CD14-positive monocyte (primary cell): ENCODE measurements at regions not wholly inside any gene's neighbourhood (a gene's known extent, or its start where the extent isn't known, plus 50 kb on each side); places are given as distances from the start of the nearest gene placed in this dataset.

Source experiments
- DNase-seq, 3 donors: peaks; one replicate each; pipeline ENCODE4 v3.0.0-alpha.2; 2011 to 2022
- H2AFZ ChIP-seq: 2 replicates; pipeline ENCODE4 v1.6.0; 2012; ENCODE audit warnings: mild to moderate bottlenecking, low read depth, low read length, inconsistent platforms; ENCODE audit not compliant: insufficient read depth, poor library complexity, severe bottlenecking
- H3K27ac ChIP-seq, 2 donors: 1 replicate in 1 of 2; 2 replicates in 1 of 2; pipeline ENCODE4 v1.5.1; 2012 to 2013; ENCODE audit warnings: low read length in 2 of 2, control low read depth in 1 of 2, inconsistent platforms in 1 of 2, low read depth in 1 of 2, mild to moderate bottlenecking in 1 of 2
- H3K27me3 ChIP-seq, 2 donors: one replicate each; pipeline versions ENCODE4 v1.6.0 to v1.6.1; 2011 to 2013; ENCODE audit warnings: low read length in 2 of 2; ENCODE audit not compliant: control insufficient read depth in 2 of 2, insufficient read depth in 2 of 2
- H3K36me3 ChIP-seq, 2 donors: replicated peaks in 1 of 2; 1 replicate in 1 of 2; 2 replicates in 1 of 2; pipeline versions ENCODE4 v1.5.1 to v1.6.1; 2012 to 2013; ENCODE audit warnings: low read length in 2 of 2, control low read depth in 1 of 2, inconsistent platforms in 1 of 2, mild to moderate bottlenecking in 1 of 2; ENCODE audit not compliant: insufficient read depth in 2 of 2, control insufficient read depth in 1 of 2
- H3K4me1 ChIP-seq, 2 donors: 1 replicate in 1 of 2; 2 replicates in 1 of 2; pipeline versions ENCODE4 v1.5.1 to v1.6.1; 2012 to 2013; ENCODE audit warnings: low read length in 2 of 2, control low read depth in 1 of 2, inconsistent platforms in 1 of 2, mild to moderate bottlenecking in 1 of 2, moderate library complexity in 1 of 2; ENCODE audit not compliant: insufficient read depth in 2 of 2, control insufficient read depth in 1 of 2
- H3K4me2 ChIP-seq: replicated peaks from 2 replicates; pipeline ENCODE3; 2012; ENCODE audit warnings: low read length, moderate library complexity, mild to moderate bottlenecking; ENCODE audit not compliant: poor library complexity, severe bottlenecking; ENCODE audit errors: extremely low read depth
- H3K4me3 ChIP-seq, 3 experiments: fragments of 200-600 bp in 1 of 3; sonication (generic) in 1 of 3; replicated peaks in 1 of 3; 1 replicate in 2 of 3; 2 replicates in 1 of 3; pipeline ENCODE4 v1.5.1; 2011 to 2013; ENCODE audit warnings: low read length in 3 of 3, mild to moderate bottlenecking in 3 of 3, control low read depth in 2 of 3, low read depth in 2 of 3, inconsistent platforms in 1 of 3, moderate library complexity in 1 of 3
- H3K79me2 ChIP-seq: 2 replicates; pipeline ENCODE4 v1.6.0; 2012; ENCODE audit warnings: mild to moderate bottlenecking, control low read depth, inconsistent platforms, low read length, moderate library complexity; ENCODE audit not compliant: insufficient read depth
- H3K9ac ChIP-seq: 2 replicates; pipeline ENCODE4 v1.6.0; 2017; ENCODE audit warnings: low read length, mild to moderate bottlenecking; ENCODE audit not compliant: insufficient read depth, poor library complexity, severe bottlenecking
- H3K9me3 ChIP-seq, 2 donors: replicated peaks in 1 of 2; 1 replicate in 1 of 2; 2 replicates in 1 of 2; pipeline versions ENCODE4 v1.5.1 to v1.6.1; 2012 to 2013; ENCODE audit warnings: low read length in 2 of 2, control low read depth in 1 of 2; ENCODE audit not compliant: control insufficient read depth in 1 of 2, insufficient read depth in 1 of 2
- H4K20me1 ChIP-seq: 2 replicates; pipeline ENCODE4 v1.6.0; 2012; ENCODE audit warnings: mild to moderate bottlenecking, low read length, control low read depth, moderate library complexity; ENCODE audit not compliant: insufficient read depth
- H3K27ac Mint-ChIP-seq, 7 donors: one replicate each; pipeline ENCODE4 v1.8.0; 2020; ENCODE audit warnings: mild to moderate bottlenecking in 7 of 7, mixed read lengths in 7 of 7, moderate library complexity in 6 of 7, inconsistent platforms in 2 of 7
- H3K27me3 Mint-ChIP-seq, 3 donors: one replicate each; pipeline ENCODE4 v1.8.0; 2021 to 2022; ENCODE audit warnings: low read depth in 3 of 3, mild to moderate bottlenecking in 3 of 3, mixed read lengths in 3 of 3, moderate library complexity in 3 of 3, inconsistent platforms in 1 of 3
- H3K36me3 Mint-ChIP-seq, 2 donors: one replicate each; pipeline ENCODE4 v1.8.0; 2020; ENCODE audit warnings: mixed read lengths in 2 of 2, inconsistent platforms in 1 of 2, mild to moderate bottlenecking in 1 of 2
- H3K4me1 Mint-ChIP-seq: one replicate; pipeline ENCODE4 v1.8.0; 2020; ENCODE audit warnings: mild to moderate bottlenecking, mixed read lengths
- H3K4me3 Mint-ChIP-seq, 2 donors: one replicate each; pipeline ENCODE4 v1.8.0; 2020; ENCODE audit warnings: mild to moderate bottlenecking in 2 of 2, mixed read lengths in 2 of 2, moderate library complexity in 1 of 2
- H3K9me3 Mint-ChIP-seq, 7 donors: one replicate each; pipeline ENCODE4 v1.8.0; 2020 to 2022; ENCODE audit warnings: mixed read lengths in 7 of 7, mild to moderate bottlenecking in 6 of 7, moderate library complexity in 6 of 7, inconsistent platforms in 2 of 7
- WGBS: methylation state at CpG from one replicate; pipeline ENCODE4 v1.1.5; 2013; ENCODE audit warnings: missing lambda C conversion rate; ENCODE audit not compliant: insufficient coverage; 5-methylcytosine and 5-hydroxymethylcytosine counted together
- intact Hi-C, 2 donors: fragments of 100-400 bp; cut with micrococcal nuclease; formaldehyde crosslinking; loops; one replicate each; pipeline versions ENCODE4 v1.15.0 to v1.15.1; 2023
- TF ChIP-seq, protein P1 (sequence below): fragments of 200-600 bp; IDR thresholded peaks from one replicate; pipeline ENCODE4 v1.8.0; 2022; ENCODE audit warnings: antibody characterized with exemption, mild to moderate bottlenecking

DNA sequence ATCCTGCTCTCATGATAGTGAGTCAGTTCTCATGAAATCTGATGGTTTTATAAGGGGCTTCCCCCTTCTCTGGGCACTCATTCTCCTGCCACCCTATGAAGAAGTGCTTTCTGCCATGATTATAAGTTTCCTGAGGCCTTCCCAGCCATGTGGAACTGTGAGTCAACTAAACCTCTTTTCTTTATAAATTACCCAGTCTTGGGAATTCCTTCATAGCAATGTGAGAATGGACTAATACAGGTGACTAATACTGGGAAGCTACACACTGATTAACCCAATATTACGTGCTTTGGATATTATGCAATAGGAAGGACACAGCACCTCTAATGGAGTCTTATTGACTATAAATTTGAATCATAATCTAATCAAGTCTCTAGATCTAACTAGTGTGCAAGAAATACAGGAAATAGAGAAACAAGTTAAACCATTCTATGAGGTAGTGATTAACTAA is 107.2 kb upstream of the ETAA1 start:
- no peaks in the 10 kb centered on the region for H3K79me2 ChIP-seq
- no peaks in the 10 kb centered on the region for H3K36me3 Mint-ChIP-seq
- H3K4me3 Mint-ChIP-seq, result no peak overlapping the region
- no peak overlapping the region for H3K27ac ChIP-seq
- H2AFZ ChIP-seq, result no peak overlapping the region
- no peaks in the 10 kb centered on the region for H3K4me1 ChIP-seq
- H3K27me3 Mint-ChIP-seq, result no peaks in the 10 kb centered on the region
- no peak for DNase-seq
- H3K4me3 ChIP-seq, result no peak overlapping the region
- no CpG with 5 or more reads among the region's 1 CpG for whole genome bisulfite sequencing
- H3K9me3 ChIP-seq, result peaks cover 0 to 2% of the 10 kb centered on the region in 2 donors
- intact Hi-C loops, result no loop called here
- no peaks in the 10 kb centered on the region for H3K4me1 Mint-ChIP-seq
- H3K27ac Mint-ChIP-seq, result no peak overlapping the region
- peaks cover 0 to 4% (median 0%) of the 10 kb centered on the region in 7 donors for H3K9me3 Mint-ChIP-seq
- H3K4me2 ChIP-seq, result no peak overlapping the region
- H3K27me3 ChIP-seq, result no peaks in the 10 kb centered on the region
- no peak overlapping the region for H3K9ac ChIP-seq
- H4K20me1 ChIP-seq, result no peaks in the 10 kb centered on the region
- H3K36me3 ChIP-seq, result no peaks in the 10 kb centered on the region
- TF ChIP-seq, protein P1, sequence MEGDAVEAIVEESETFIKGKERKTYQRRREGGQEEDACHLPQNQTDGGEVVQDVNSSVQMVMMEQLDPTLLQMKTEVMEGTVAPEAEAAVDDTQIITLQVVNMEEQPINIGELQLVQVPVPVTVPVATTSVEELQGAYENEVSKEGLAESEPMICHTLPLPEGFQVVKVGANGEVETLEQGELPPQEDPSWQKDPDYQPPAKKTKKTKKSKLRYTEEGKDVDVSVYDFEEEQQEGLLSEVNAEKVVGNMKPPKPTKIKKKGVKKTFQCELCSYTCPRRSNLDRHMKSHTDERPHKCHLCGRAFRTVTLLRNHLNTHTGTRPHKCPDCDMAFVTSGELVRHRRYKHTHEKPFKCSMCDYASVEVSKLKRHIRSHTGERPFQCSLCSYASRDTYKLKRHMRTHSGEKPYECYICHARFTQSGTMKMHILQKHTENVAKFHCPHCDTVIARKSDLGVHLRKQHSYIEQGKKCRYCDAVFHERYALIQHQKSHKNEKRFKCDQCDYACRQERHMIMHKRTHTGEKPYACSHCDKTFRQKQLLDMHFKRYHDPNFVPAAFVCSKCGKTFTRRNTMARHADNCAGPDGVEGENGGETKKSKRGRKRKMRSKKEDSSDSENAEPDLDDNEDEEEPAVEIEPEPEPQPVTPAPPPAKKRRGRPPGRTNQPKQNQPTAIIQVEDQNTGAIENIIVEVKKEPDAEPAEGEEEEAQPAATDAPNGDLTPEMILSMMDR, result no peak

DNA sequence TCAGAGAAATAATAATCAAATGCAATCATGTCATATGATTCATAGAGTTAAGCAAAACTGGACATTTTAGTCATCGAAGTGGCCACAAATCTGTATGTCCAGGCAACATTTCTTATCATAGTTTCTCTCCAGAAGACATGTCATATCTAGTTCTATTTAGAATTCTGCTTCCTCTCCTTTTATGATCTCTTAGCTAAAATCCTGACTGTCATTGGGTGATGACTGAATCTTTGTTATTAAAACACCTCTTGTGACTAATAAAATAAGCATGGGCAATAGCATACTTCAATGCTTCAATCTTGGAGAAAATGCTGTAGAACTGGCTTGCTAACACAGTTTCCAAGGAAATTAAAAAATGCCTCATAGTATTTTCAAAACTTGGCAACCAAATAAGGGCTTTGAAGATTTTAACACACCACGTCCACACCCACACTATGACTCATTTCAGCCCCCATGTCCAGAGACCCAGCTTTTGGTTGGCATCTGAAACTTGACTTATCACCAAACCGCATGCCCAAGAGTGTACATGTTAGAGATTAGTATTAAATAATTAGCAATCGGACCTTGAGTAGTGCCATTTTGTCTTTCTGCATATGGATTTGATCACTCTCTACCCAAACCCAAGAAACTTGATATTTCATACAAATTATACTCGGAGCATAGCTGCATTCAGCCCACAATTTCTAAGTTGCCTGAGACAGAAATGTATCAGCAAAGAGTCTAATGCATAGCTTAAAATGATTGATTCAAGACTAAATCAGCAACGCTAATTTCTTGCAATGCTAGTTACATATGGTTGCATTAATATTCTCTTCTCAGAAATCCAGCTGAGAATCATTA is 106.5 kb upstream of the ETAA1 start:
- no peaks in the 10 kb centered on the region for H3K4me1 Mint-ChIP-seq
- H3K4me3 Mint-ChIP-seq, result no peak overlapping the region
- H3K79me2 ChIP-seq, result no peaks in the 10 kb centered on the region
- H3K4me3 ChIP-seq, result no peak overlapping the region
- no peak overlapping the region for H3K27ac Mint-ChIP-seq
- H4K20me1 ChIP-seq, result no peaks in the 10 kb centered on the region
- no peak overlapping the region for H3K4me2 ChIP-seq
- intact Hi-C loops, result no loop called here
- DNase-seq, result no peak
- WGBS, result no CpG with 5 or more reads among the region's 6 CpGs
- no peaks in the 10 kb centered on the region for H3K36me3 Mint-ChIP-seq
- H3K27ac ChIP-seq, result no peak overlapping the region
- no peaks in the 10 kb centered on the region for H3K27me3 Mint-ChIP-seq
- H3K36me3 ChIP-seq, result no peaks in the 10 kb centered on the region
- no peak overlapping the region for H3K9ac ChIP-seq
- no peaks in the 10 kb centered on the region for H3K27me3 ChIP-seq
- peaks cover 0 to 4% (median 0%) of the 10 kb centered on the region in 7 donors for H3K9me3 Mint-ChIP-seq
- no peaks in the 10 kb centered on the region for H3K9me3 ChIP-seq
- TF ChIP-seq, protein P1, result no peak
- H2AFZ ChIP-seq, result no peak overlapping the region
- no peaks in the 10 kb centered on the region for H3K4me1 ChIP-seq
